GM18909 (cell line): ENCODE measurements at regions not wholly inside any gene's neighbourhood (a gene's known extent, or its start where the extent isn't known, plus 50 kb on each side); places are given as distances from the start of the nearest gene placed in this dataset.
A peak's percentile ranks its signal among the peaks of the same experiment; 100 is the strongest.

Experiments used
- ATAC-seq: cut with Tn5 transposase; IDR thresholded peaks from one replicate; pipeline ENCODE4 v1.9.1; 2021; ENCODE audit warnings: mild to moderate bottlenecking; ENCODE audit not compliant: unreplicated experiment, poor library complexity

DNA sequence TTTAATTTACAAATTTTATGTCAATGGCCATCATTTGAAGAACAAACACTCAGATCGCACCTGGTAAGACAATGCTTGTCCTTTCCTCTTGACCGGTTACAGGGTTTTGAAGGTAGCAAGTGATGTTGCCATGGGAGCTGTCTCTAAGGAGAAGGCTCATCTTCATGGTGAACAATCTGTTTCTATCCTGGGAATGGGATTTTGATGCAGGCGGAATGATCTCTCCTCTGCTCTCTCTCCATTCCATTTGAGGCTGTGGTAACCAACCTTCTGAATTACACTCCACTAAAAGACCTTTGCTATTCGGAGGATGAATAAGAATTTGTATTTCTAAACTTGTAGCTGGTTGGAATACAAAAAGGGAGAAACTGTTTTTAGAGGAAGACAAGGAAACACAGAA, 57.9 kb upstream of the SLC5A9 start:
- ATAC-seq: no peak

- ATAC-seq: no peak
Observed at GRCh38 chr1:48160486-48161132, 61.9 kb upstream of the SLC5A9 start.

- no peak for ATAC-seq
Observed at GRCh38 chr1:48139275-48139674, 83.2 kb upstream of the SLC5A9 start.

- no peak for ATAC-seq
Observed at GRCh38 chr1:48127735-48128685, 94.5 kb upstream of the SLC5A9 start.

DNA sequence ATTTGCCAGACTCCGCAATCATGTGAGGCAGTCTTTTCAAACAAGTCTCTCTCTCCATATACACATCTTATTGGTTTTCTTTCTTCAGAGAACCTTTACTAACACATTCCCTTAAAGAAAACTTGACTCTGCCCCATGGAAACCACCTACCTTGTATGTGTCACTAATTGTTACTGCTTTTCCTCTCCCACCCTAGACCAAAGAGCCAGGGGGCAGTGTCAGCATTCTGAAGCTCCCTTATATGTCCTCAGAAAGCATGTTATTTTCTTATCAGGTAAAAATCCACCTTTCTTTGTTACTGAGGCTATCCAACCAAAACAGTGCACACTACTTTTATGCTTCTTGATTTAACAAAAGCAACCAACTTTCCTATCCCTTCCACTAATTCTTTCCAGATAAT, 98.9 kb upstream of the SLC5A9 start:
- ATAC-seq: no peak

- ATAC-seq: no peak
Observed at GRCh38 chr1:48121955-48122354, 100.6 kb upstream of the SLC5A9 start.

GRCh38 chr1:48120621-48121020, 101.9 kb upstream of the SLC5A9 start:
- no peak for ATAC-seq

DNA sequence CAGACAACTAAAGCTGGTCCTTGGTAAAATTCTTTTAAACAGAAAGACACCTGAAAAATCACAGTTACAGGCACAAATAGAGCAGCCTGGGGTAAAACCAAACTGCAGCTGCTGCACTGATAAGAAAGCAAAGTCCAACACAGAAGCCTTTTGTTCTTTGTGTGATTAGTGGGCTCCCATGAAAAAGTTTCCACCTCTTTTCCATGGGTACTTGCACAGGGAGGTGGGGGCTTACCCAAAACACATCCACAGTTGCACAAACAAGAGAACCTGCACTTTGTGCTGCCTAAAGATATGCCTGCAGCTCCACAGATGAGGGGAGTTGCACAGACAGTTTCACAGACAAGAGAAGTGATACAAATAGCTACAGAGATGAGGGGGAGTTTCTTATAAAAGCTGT, 106.7 kb upstream of the SLC5A9 start:
- no peak for ATAC-seq

GRCh38 chr1:48114596-48115382, 107.7 kb upstream of the SLC5A9 start:
- no peak for ATAC-seq

DNA sequence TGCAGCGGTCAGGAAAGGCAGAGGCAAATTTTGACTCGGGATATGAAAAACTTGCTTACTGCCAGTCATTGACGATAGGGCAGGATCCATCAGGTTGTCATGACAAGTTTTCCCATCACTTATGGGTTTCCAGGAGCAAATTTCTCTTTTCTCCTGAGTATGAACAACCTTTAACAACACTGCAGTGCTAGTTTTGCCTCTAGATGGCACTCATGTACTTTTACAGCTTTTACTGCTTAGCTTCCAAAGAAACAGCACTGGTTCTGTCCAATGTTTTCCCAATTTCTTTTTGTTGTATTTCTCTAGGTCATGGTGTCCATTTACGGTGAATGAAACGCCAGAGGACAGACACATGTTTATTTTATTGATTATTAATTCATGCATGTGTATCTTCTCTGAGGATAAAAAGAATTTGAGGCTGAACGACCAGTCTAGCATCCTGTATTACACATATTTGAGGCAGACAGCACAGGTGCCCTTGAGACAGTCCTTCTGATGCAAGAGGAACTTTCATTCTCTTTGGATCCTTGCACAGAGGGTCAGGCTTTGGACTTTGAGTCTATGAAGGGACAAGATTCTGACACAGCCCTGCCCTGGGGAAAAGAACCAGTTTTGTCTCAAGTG, 112.3 kb upstream of the TRABD2B start:
- ATAC-seq: peak; percentile 59

GRCh38 chr1:48107516-48107915, 110.3 kb upstream of the TRABD2B start:
- no peak for ATAC-seq

- ATAC-seq: no peak
Observed at GRCh38 chr1:48106049-48106448, 108.9 kb upstream of the TRABD2B start.

- no peak for ATAC-seq
Observed at GRCh38 chr1:48105165-48105564, 108.0 kb upstream of the TRABD2B start.

GRCh38 chr1:48103495-48103894, 106.3 kb upstream of the TRABD2B start:
- no peak for ATAC-seq

GRCh38 chr1:48102766-48103165, 105.6 kb upstream of the TRABD2B start:
- ATAC-seq: no peak

GRCh38 chr1:48099072-48099773, 102.0 kb upstream of the TRABD2B start:
- ATAC-seq: no peak

DNA sequence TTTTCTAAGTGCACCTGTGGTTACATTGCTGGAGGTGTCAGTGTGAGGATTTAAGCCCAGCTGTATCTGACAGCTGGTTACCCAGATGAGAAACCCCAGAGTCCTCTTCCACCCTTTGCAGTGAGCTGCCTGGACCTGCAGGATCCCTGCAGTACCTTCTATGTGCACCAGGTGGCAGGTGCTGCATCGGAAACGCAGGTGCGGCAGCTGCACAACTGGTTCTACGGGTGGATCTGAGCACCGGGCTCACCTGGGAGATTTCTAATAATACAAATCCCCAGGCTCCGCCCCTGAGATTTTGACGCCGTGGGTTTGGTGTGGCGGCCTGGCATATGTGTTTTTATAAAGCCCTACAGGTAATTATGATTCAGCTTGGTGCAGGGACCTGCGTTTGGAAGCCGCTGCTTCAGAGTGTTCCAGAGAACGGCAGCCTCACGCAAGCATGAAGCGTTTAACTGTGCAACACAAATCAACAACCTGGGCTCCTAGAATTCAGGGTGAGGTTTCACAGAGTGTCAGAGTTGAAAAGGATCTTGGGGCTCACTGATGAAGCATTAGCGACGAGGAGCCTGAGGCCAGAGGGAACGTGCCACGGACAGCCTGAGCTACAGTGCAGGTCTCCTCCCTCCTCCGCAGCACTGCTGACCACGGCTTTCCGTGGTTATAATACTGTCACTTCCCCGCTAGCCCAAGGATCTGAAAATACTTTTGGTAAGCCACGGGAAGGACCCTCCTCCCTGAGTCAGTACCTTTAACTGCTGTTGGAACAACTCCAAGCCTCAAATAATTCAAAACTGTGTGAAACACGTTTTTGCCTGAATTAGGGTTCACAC, 96.7 kb upstream of the TRABD2B start:
- ATAC-seq: peak; percentile 99

- ATAC-seq: no peak
Observed at GRCh38 chr1:48093147-48093546, 96.0 kb upstream of the TRABD2B start.

DNA sequence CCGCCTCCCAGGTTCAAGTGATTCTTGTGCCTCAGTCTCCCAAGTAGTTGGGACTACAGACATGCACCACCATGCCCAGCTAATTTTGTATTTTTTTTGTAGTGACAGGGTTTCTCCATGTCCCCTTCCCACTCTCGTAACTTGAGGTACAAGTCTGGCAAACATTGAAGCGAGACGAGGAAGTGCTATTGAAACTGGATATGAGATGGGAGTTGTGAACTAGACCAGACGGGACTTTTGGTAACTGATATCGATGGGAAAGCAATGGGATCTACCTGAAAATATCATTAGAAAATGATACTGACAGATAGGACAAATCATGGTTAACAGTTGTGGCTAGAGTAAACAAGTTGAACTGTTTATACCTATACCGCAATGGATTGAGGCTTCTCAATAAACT, 95.2 kb upstream of the TRABD2B start:
- no peak for ATAC-seq
